MM.1S (cell line): ENCODE measurements at regions not wholly inside any gene's neighbourhood (a gene's known extent, or its start where the extent isn't known, plus 50 kb on each side); places are given as distances from the start of the nearest gene placed in this dataset.

ENCODE experiments used
- CTCF ChIP-seq: fragments of 300-600 bp; sonication (generic); IDR thresholded peaks from 2 replicates; pipeline ENCODE4 v1.5.1; 2016; ENCODE audit warnings: antibody characterized with exemption, low read length, mixed read lengths
- EZH2 ChIP-seq: fragments of 300-600 bp; sonication (generic); optimal IDR thresholded peaks from 2 replicates; pipeline ENCODE3; 2017; ENCODE audit warnings: low read depth, mild to moderate bottlenecking, antibody characterized with exemption, low read length, mixed read lengths

GRCh38 chr2:5264361-5264760 is 427.8 kb upstream of the SOX11 start:
- TF ChIP-seq CTCF: no peak
- TF ChIP-seq EZH2: no peak
